ENCODE measurements at regions not wholly inside any gene's neighbourhood (a gene's known extent, or its start where the extent isn't known, plus 50 kb on each side); places are given as distances from the start of the nearest gene placed in this dataset.

- TF ChIP-seq CTCF (conservative IDR thresholded peaks at IDR 0.05): no peak
- no peak overlapping the region for H3K27ac ChIP-seq
Observed at GRCh38 chr14:97486601-97487120, 689.5 kb downstream of the VRK1 start.

GRCh38 chr14:97489750-97490149, 692.6 kb downstream of the VRK1 start:
- no peak for TF ChIP-seq CTCF (conservative IDR thresholded peaks at IDR 0.05)
- no peak overlapping the region for H3K27ac ChIP-seq

- no peak overlapping the region for H3K27ac ChIP-seq
- no peak for TF ChIP-seq CTCF (conservative IDR thresholded peaks at IDR 0.05)
Observed at GRCh38 chr14:97490521-97491070, 693.4 kb downstream of the VRK1 start.

- TF ChIP-seq CTCF (conservative IDR thresholded peaks at IDR 0.05): no peak
Observed at GRCh38 chr14:97491697-97492096, 694.5 kb downstream of the VRK1 start.

GRCh38 chr14:97499790-97500481, 702.8 kb downstream of the VRK1 start:
- TF ChIP-seq CTCF (conservative IDR thresholded peaks at IDR 0.05): no peak
- no peak overlapping the region for H3K27ac ChIP-seq

More at GRCh38 chr14:97491697-97492096, 694.5 kb downstream of the VRK1 start:
- no peak overlapping the region for H3K27ac ChIP-seq

GRCh38 chr14:97506626-97507025, 709.4 kb downstream of the VRK1 start:
- no peak overlapping the region for H3K27ac ChIP-seq
- no peak for TF ChIP-seq CTCF (conservative IDR thresholded peaks at IDR 0.05)

GRCh38 chr14:97513891-97514290, 716.7 kb downstream of the VRK1 start:
- H3K27ac ChIP-seq: no peak overlapping the region
- no peak for TF ChIP-seq CTCF (conservative IDR thresholded peaks at IDR 0.05)
